ENCODE measurements at regions not wholly inside any gene's neighbourhood (a gene's known extent, or its start where the extent isn't known, plus 50 kb on each side); places are given as distances from the start of the nearest gene placed in this dataset.

- no TSS peak for BruUV-seq (replicated peaks)
- ChIA-PET CTCF (no interaction called here), POLR2A (no interaction called here)
- ATAC-seq = no peak
- TF ChIP-seq POLR2AphosphoS5 (IDR thresholded peaks at IDR 0.05; ENCODE audit: low read depth, low read length) = no peak
- no peak for TF ChIP-seq CTCF (IDR thresholded peaks at IDR 0.05)
- no peak for TF ChIP-seq REST (IDR thresholded peaks at IDR 0.05; ENCODE audit: insufficient read depth in 1 of 2, low read depth in 2 of 2, low read length in 1 of 2)
- no peak for DNase-seq (ENCODE audit: low read depth, low spot score)
- in situ Hi-C loops (cut with HindIII; ENCODE audit: low pct_unique_long_range_greater_than_20kb, low sequenced_read_pairs) = no loop called here
- intact Hi-C loops (cut with micrococcal nuclease; ENCODE audit: unreplicated experiment) = loop anchor here (10.0 kb wide), 1 partner anchor 59 kb away; no protein-coding TSS in a partner anchor
- H3K27ac ChIP-seq (ENCODE audit: low read length) = no peak overlapping the region
- H3K36me3 ChIP-seq (ENCODE audit: control insufficient read depth, insufficient read depth, low read length) = no peaks in the 10 kb centered on the region
- H3K9me3 ChIP-seq (ENCODE audit: control insufficient read depth, insufficient read depth, low read depth, low read length) = no peaks in the 10 kb centered on the region
- no peaks in the 10 kb centered on the region for H3K4me1 ChIP-seq (ENCODE audit: control insufficient read depth, insufficient read depth, low read length)
- H3K4me3 ChIP-seq (ENCODE audit: low read depth in 2 of 2, low read length in 2 of 2) = no peak overlapping the region
- H3K27me3 ChIP-seq (ENCODE audit: control insufficient read depth, insufficient read depth, low read length) = peaks cover 25% of the 10 kb centered on the region
These were observed 234.2 kb upstream of the UMPS start for GRCh38 chr3:124496061-124496460.

GRCh38 chr3:124497487-124497886 is 232.8 kb upstream of the UMPS start:
- H3K27me3 ChIP-seq (ENCODE audit: control insufficient read depth, insufficient read depth, low read length) = peaks cover 32% of the 10 kb centered on the region
- no TSS peak for BruUV-seq (replicated peaks)
- no peak overlapping the region for H3K4me3 ChIP-seq (ENCODE audit: low read depth in 2 of 2, low read length in 2 of 2)
- no peaks in the 10 kb centered on the region for H3K9me3 ChIP-seq (ENCODE audit: control insufficient read depth, insufficient read depth, low read depth, low read length)
- ChIA-PET POLR2A (no interaction called here), CTCF (no interaction called here)
- intact Hi-C loops (cut with micrococcal nuclease; ENCODE audit: unreplicated experiment) = loop anchor here (10.0 kb wide), 1 partner anchor 57 kb away; no protein-coding TSS in a partner anchor
- H3K36me3 ChIP-seq (ENCODE audit: control insufficient read depth, insufficient read depth, low read length) = no peaks in the 10 kb centered on the region
- in situ Hi-C loops (cut with HindIII; ENCODE audit: low pct_unique_long_range_greater_than_20kb, low sequenced_read_pairs) = no loop called here
- DNase-seq (ENCODE audit: low read depth, low spot score) = no peak
- no peak for ATAC-seq
- TF ChIP-seq TCF7L2 (IDR thresholded peaks at IDR 0.05; ENCODE audit: low read depth, low read length) (no peak), CTCF (IDR thresholded peaks at IDR 0.05) (no peak)
- no peak overlapping the region for H3K27ac ChIP-seq (ENCODE audit: low read length)
- no peaks in the 10 kb centered on the region for H3K4me1 ChIP-seq (ENCODE audit: control insufficient read depth, insufficient read depth, low read length)

GRCh38 chr3:124498891-124499290 is 231.4 kb upstream of the UMPS start:
- H3K4me1 ChIP-seq (ENCODE audit: control insufficient read depth, insufficient read depth, low read length) = no peaks in the 10 kb centered on the region
- H3K27me3 ChIP-seq (ENCODE audit: control insufficient read depth, insufficient read depth, low read length) = peaks cover 37% of the 10 kb centered on the region
- ChIA-PET POLR2A (no interaction called here), CTCF (no interaction called here)
- DNase-seq (ENCODE audit: low read depth, low spot score) (no peak), ATAC-seq (no peak)
- no peak overlapping the region for H3K27ac ChIP-seq (ENCODE audit: low read length)
- TF ChIP-seq SIN3A (IDR thresholded peaks at IDR 0.05; ENCODE audit: borderline replicate concordance, insufficient read depth, low read depth, low read length) (no peak), POLR2AphosphoS5 (IDR thresholded peaks at IDR 0.05; ENCODE audit: low read depth, low read length) (no peak), TCF7L2 (IDR thresholded peaks at IDR 0.05; ENCODE audit: low read depth, low read length) (no peak)
- BruUV-seq (replicated peaks) = no TSS peak
- no peaks in the 10 kb centered on the region for H3K9me3 ChIP-seq (ENCODE audit: control insufficient read depth, insufficient read depth, low read depth, low read length)
- H3K4me3 ChIP-seq (ENCODE audit: low read depth in 2 of 2, low read length in 2 of 2) = no peak overlapping the region
- no peaks in the 10 kb centered on the region for H3K36me3 ChIP-seq (ENCODE audit: control insufficient read depth, insufficient read depth, low read length)
- in situ Hi-C loops (cut with HindIII; ENCODE audit: low pct_unique_long_range_greater_than_20kb, low sequenced_read_pairs) = no loop called here
- intact Hi-C loops (cut with micrococcal nuclease; ENCODE audit: unreplicated experiment) = loop anchor here (10.0 kb wide), 1 partner anchor 56 kb away; no protein-coding TSS in a partner anchor
